HepG2 (cell line): ENCODE measurements at regions not wholly inside any gene's neighbourhood (a gene's known extent, or its start where the extent isn't known, plus 50 kb on each side); places are given as distances from the start of the nearest gene placed in this dataset.
A peak's percentile ranks its signal among the peaks of the same experiment; 100 is the strongest.

ENCODE experiments used
- ATAC-seq: fragments of 200-7000 bp; cut with Tn5 transposase; 3 replicates; pipeline ENCODE4 v1.9.1; 2020; ENCODE audit warnings: mild to moderate bottlenecking, moderate library complexity
- BruUV-seq: library from RNA; stranded (reverse); fragments of 400-500 nt; replicated peaks from 2 replicates; lab custom pipeline; 2021; lab: Mats Ljungman, UMichigan
- CTCF ChIA-PET: fragments of 300-600 bp; formaldehyde crosslinking; extraction: SDS; loops from one replicate; lab custom pipeline; 2021; ENCODE audit warnings: low total read pairs, inconsistent platforms, low intra/inter-chr PET ratio; lab: Yijun Ruan, JAX
- POLR2A ChIA-PET: fragments of 350-600 bp; sonication (Branson Sonifier 250); formaldehyde crosslinking; loops from one replicate; lab custom pipeline; 2020; ENCODE audit warnings: antibody characterized with exemption, inconsistent platforms; lab: Yijun Ruan, JAX
- DNase-seq: peaks from one replicate; pipeline ENCODE4 v3.0.0-alpha.2; 2015; ENCODE audit warnings: low spot score
- FAIRE-seq: peaks from 3 replicates; lab custom pipeline; 2011; peaks lifted over from hg19 to GRCh38; lab: Jason Lieb, UNC
- H2AFZ ChIP-seq: one replicate; pipeline ENCODE4 v1.6.1; 2011; ENCODE audit warnings: low read length, inconsistent platforms
- H3K27ac ChIP-seq: fragments of 300-600 bp; 3 replicates; pipeline ENCODE4 v1.8.0; 2011; ENCODE audit warnings: mixed run types, mild to moderate bottlenecking, mixed read lengths, low read length, inconsistent platforms; ENCODE audit not compliant: insufficient read depth; ENCODE audit errors: extremely low read length
- H3K27me3 ChIP-seq, 2 experiments: fragments of 200-600 bp in 1 of 2; 2 replicates in 1 of 2; 3 replicates in 1 of 2; pipeline versions ENCODE4 v1.6.0 to v1.8.0; 2011; ENCODE audit warnings: low read length in 2 of 2, mild to moderate bottlenecking in 2 of 2, moderate library complexity in 2 of 2, inconsistent platforms in 1 of 2; ENCODE audit not compliant: insufficient read depth in 2 of 2, control insufficient read depth in 1 of 2
- H3K36me3 ChIP-seq, 2 experiments: fragments of 200-600 bp in 1 of 2; replicated peaks in 1 of 2; 2 replicates in 1 of 2; 3 replicates in 1 of 2; pipeline versions ENCODE4 v1.5.1 to v1.8.0; 2011; ENCODE audit warnings: low read length in 2 of 2, inconsistent platforms in 1 of 2; ENCODE audit not compliant: insufficient read depth in 2 of 2, control insufficient read depth in 1 of 2
- H3K4me1 ChIP-seq: 2 replicates; pipeline ENCODE4 v1.5.1; 2012; ENCODE audit warnings: low read length, inconsistent platforms; ENCODE audit not compliant: insufficient read depth
- H3K4me2 ChIP-seq: 2 replicates; pipeline ENCODE4 v1.6.0; 2011; ENCODE audit warnings: low read depth, low read length, inconsistent platforms
- H3K4me3 ChIP-seq, 3 experiments: fragments of 200-600 bp in 1 of 3; sonication (generic), shearing (Covaris generic) in 1 of 3; replicated peaks in 1 of 3; 2 replicates each; pipeline ENCODE4 v1.5.1; 2011 to 2016; ENCODE audit warnings: low read length in 3 of 3, inconsistent platforms in 2 of 3, low read depth in 2 of 3, mild to moderate bottlenecking in 2 of 3, control low read depth in 1 of 3, mixed read lengths in 1 of 3; ENCODE audit not compliant: insufficient read depth in 1 of 3
- H3K79me2 ChIP-seq: one replicate; pipeline ENCODE4 v1.6.1; 2011; ENCODE audit warnings: low read length, inconsistent platforms; ENCODE audit not compliant: insufficient read depth
- H3K9ac ChIP-seq: 2 replicates; pipeline ENCODE4 v1.6.0; 2011; ENCODE audit warnings: mild to moderate bottlenecking, low read depth, low read length, inconsistent platforms; ENCODE audit not compliant: insufficient read depth
- H3K9me3 ChIP-seq: 2 replicates; pipeline ENCODE4 v1.5.1; 2012; ENCODE audit warnings: mild to moderate bottlenecking, low read length
- H4K20me1 ChIP-seq: 2 replicates; pipeline ENCODE4 v1.6.0; 2011; ENCODE audit warnings: inconsistent platforms, mild to moderate bottlenecking, low read length, moderate library complexity; ENCODE audit not compliant: insufficient read depth
- CBFB ChIP-seq: sonication (generic); formaldehyde crosslinking; IDR thresholded peaks from 2 replicates; pipeline ENCODE4 v1.4.0; 2020; ENCODE audit warnings: missing genetic modification reagents
- EP300 ChIP-seq, 3 experiments: sonication (generic) in 1 of 3; formaldehyde crosslinking in 1 of 3; IDR thresholded peaks; 2 replicates each; pipeline versions ENCODE4 v1.5.1 to v1.6.1; 2011 to 2020; ENCODE audit warnings: low read depth in 2 of 3, low read length in 2 of 3, borderline replicate concordance in 1 of 3, improper control_type of control experiment in 1 of 3, mild to moderate bottlenecking in 1 of 3, missing genetic modification reagents in 1 of 3, moderate library complexity in 1 of 3
- KAT2B ChIP-seq: fragments of 150-350 bp; IDR thresholded peaks from 2 replicates; pipeline ENCODE4 v1.6.1; 2014; ENCODE audit warnings: low read depth, low read length, borderline replicate concordance
- MNT ChIP-seq: fragments of 450-650 bp; IDR thresholded peaks from 2 replicates; pipeline ENCODE4 v1.6.1; 2016
- SAFB2 ChIP-seq: sonication (generic); formaldehyde crosslinking; IDR thresholded peaks from 2 replicates; pipeline ENCODE4 v1.5.1; 2020; ENCODE audit warnings: missing genetic modification reagents, low read depth, mild to moderate bottlenecking, borderline replicate concordance
- ZNF180 ChIP-seq: sonication (generic); formaldehyde crosslinking; IDR thresholded peaks from 2 replicates; pipeline ENCODE4 v1.4.0; 2020; ENCODE audit warnings: low read depth, missing genetic modification reagents, borderline replicate concordance
- WGBS: methylation state at CpG from one replicate; pipeline ENCODE4 v1.1.6; 2017; ENCODE audit warnings: low lambda C conversion rate; 5-methylcytosine and 5-hydroxymethylcytosine counted together
- in situ Hi-C: cut with HindIII; loops from 2 replicates; pipeline ENCODE4 v1.10.0; 2017; ENCODE audit warnings: low pct_unique_long_range_greater_than_20kb; ENCODE audit not compliant: extremely low pct_ligation_motif_present
- intact Hi-C: fragments of 100-400 bp; cut with micrococcal nuclease; formaldehyde crosslinking; loops from one replicate; pipeline ENCODE4 v1.10.0; 2022; ENCODE audit not compliant: unreplicated experiment

- intact Hi-C loops: no loop called here
- FAIRE-seq (no peak), DNase-seq (no peak), ATAC-seq (no peak)
- Histone ChIP-seq H3K9me3 (no peaks in the 10 kb centered on the region), H2AFZ (no peak overlapping the region), H3K4me2 (no peak overlapping the region), H3K9ac (no peak overlapping the region), H3K79me2 (no peaks in the 10 kb centered on the region), H3K4me3 (no peak overlapping the region), H4K20me1 (0 out of 2 replicates have a peak, but pooled peaks cover 9% of the 10 kb centered on the region), H3K27me3 (peaks cover 24 to 82% of the 10 kb centered on the region in 2 experiments), H3K36me3 (no peaks in the 10 kb centered on the region), H3K4me1 (no peaks in the 10 kb centered on the region), H3K27ac (no peak overlapping the region)
- ChIA-PET POLR2A (no interaction called here), CTCF (no interaction called here)
- no peak for TF ChIP-seq SAFB2 (CRISPR knock-in tag)
- peak; percentile 35; the same call in 1 of the 2 replicates for TF ChIP-seq MNT
- WGBS: 5% methylated on average over 12 of the region's 12 CpGs
- in situ Hi-C loops: loop anchor here (10.0 to 25.0 kb wide), 2 partner anchors 216 to 393 kb away; no protein-coding TSS in a partner anchor
- no TSS peak for BruUV-seq
These were observed 91.7 kb upstream of the SFSWAP start for GRCh38 chr12:131619106-131619642.

DNA sequence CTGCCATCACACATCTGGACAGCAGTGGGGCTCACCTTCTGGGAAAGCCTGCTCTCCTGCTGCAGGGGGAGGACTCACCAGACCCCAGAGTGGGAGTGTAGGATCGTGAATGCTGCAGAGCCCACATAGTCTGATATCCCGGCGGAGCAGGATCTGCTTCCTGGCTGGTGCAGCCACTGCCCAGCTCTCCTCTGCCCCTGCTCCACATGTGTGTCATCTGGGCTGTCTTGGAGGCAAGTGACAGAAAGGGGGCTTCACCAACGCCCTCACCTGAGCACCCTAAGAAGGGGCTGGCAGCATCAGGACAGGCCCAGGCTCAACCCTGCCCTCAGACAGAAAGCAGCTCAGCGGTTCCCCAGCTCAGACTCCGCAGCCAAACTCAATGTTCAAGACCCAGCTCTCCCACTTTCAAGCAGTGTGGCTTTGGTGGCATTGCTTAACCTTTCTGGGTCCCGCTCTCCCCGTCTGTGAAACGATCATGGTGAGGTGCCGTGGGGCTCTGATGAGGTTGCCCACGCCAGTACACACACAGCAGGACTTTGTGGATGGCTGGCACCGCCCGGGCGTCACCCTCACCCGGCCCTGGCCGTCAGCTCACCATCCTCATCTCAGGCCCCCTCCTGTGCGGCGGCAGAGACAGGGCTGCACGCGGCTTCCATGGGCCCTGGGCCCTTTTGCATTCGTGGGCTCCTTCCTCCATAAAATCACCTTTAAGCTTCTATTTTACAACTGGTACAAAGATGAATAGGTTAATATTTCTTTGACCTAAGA, 91.0 kb upstream of the SFSWAP start:
- Histone ChIP-seq H3K9me3 (no peaks in the 10 kb centered on the region), H3K4me3 (no peak overlapping the region), H4K20me1 (0 out of 2 replicates have a peak, but pooled peaks cover 9% of the 10 kb centered on the region), H3K79me2 (no peaks in the 10 kb centered on the region), H3K4me2 (no peak overlapping the region), H3K36me3 (no peaks in the 10 kb centered on the region), H3K4me1 (no peaks in the 10 kb centered on the region), H3K27ac (no peak overlapping the region), H3K9ac (no peak overlapping the region), H2AFZ (no peak overlapping the region), H3K27me3 (peaks cover 24 to 80% of the 10 kb centered on the region in 2 experiments)
- TF ChIP-seq ZNF180 (CRISPR knock-in tag): no peak
- no peak for TF ChIP-seq CBFB (CRISPR knock-in tag)
- TF ChIP-seq EP300 (IDR thresholded peaks at IDR 0.05; ENCODE audit: low read depth in 2 of 2, low read length in 2 of 2): no peak
- TF ChIP-seq EP300 (CRISPR knock-in tag; IDR thresholded peaks at IDR 0.05; ENCODE audit: borderline replicate concordance): no peak
- no peak for TF ChIP-seq KAT2B
- FAIRE-seq (no peak), ATAC-seq (no peak), DNase-seq (no peak)
- WGBS: 35% methylated on average over 11 of the region's 21 CpGs
- ChIA-PET CTCF (no interaction called here), POLR2A (no interaction called here)
- in situ Hi-C loops (loop anchor here (10.0 to 25.0 kb wide), 2 partner anchors 215 to 392 kb away; no protein-coding TSS in a partner anchor), intact Hi-C loops (loop anchor here (5.0 kb wide), 1 partner anchor 273 kb away; no protein-coding TSS in a partner anchor)
- BruUV-seq: no TSS peak
